Spleen (tissue), 7 donors: ENCODE measurements at regions not wholly inside any gene's neighbourhood (a gene's known extent, or its start where the extent isn't known, plus 50 kb on each side); places are given as distances from the start of the nearest gene placed in this dataset.

Experiments used
- CTCF ChIP-seq, 11 experiments: fragments of 200-600 bp in 7 of 11; fragments of 450-650 bp in 4 of 11; sonication (generic) in 4 of 11; IDR thresholded peaks in 8 of 11; conservative IDR thresholded peaks in 3 of 11; 1 replicate in 7 of 11; 2 replicates in 4 of 11; pipeline versions ENCODE4 v1.4.0 to v1.8.0; 2016 to 2021; ENCODE audit warnings: antibody characterized with exemption in 11 of 11, inconsistent platforms in 4 of 11, mild to moderate bottlenecking in 1 of 11
- POLR2AphosphoS5 ChIP-seq, 3 donors: sonication (generic); formaldehyde crosslinking; IDR thresholded peaks; one replicate each; pipeline ENCODE4 v1.5.1; 2017; ENCODE audit warnings: antibody characterized with exemption in 3 of 3
- donor health status: DM: no; HTN: no; CAD: no; lungs with moderate emphysema.
- donor health status: DM: no; HTN: no; CAD: no.
- donor health status: DM: no; HTN: no; CAD: no.

- TF ChIP-seq CTCF (IDR thresholded peaks at IDR 0.05 in 8 of 11, conservative IDR thresholded peaks at IDR 0.05 in 3 of 11), result no peak
- no peak for TF ChIP-seq POLR2AphosphoS5 (IDR thresholded peaks at IDR 0.05)
Observed at GRCh38 chr9:103215197-103215596, 220.1 kb downstream of the CYLC2 start.
